ENCODE measurements at regions not wholly inside any gene's neighbourhood (a gene's known extent, or its start where the extent isn't known, plus 50 kb on each side); places are given as distances from the start of the nearest gene placed in this dataset.

DNA sequence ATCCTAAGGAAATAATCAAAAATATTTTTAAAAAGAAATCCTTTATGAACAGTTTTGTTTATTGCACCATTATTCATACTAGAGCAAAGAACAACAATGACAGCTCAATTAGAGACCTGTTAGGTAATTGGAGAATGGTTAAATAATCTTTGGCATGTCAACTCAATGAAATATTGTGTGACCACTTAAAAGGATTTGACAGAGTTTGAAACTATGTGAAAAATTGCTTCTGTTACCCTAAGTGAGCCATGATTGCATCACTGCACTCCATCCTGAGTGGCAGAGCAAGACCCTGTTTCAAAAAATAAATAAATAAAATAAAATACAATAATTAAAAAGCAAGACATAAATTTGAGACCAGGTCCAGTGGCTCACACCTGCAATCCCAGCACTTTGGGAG lies 66.1 kb upstream of the ATP8B1 start:
- DNase-seq: no peak

- no peak for DNase-seq
Measured at GRCh38 chr18:57866355-57866754, 63.2 kb upstream of the ATP8B1 start.

GRCh38 chr18:57864615-57865121 lies 61.6 kb upstream of the ATP8B1 start:
- DNase-seq: no peak

GRCh38 chr18:57863706-57864105 lies 60.6 kb upstream of the ATP8B1 start:
- DNase-seq: no peak

- no peak for DNase-seq
Measured at GRCh38 chr18:57859314-57859713, 56.2 kb upstream of the ATP8B1 start.

DNA sequence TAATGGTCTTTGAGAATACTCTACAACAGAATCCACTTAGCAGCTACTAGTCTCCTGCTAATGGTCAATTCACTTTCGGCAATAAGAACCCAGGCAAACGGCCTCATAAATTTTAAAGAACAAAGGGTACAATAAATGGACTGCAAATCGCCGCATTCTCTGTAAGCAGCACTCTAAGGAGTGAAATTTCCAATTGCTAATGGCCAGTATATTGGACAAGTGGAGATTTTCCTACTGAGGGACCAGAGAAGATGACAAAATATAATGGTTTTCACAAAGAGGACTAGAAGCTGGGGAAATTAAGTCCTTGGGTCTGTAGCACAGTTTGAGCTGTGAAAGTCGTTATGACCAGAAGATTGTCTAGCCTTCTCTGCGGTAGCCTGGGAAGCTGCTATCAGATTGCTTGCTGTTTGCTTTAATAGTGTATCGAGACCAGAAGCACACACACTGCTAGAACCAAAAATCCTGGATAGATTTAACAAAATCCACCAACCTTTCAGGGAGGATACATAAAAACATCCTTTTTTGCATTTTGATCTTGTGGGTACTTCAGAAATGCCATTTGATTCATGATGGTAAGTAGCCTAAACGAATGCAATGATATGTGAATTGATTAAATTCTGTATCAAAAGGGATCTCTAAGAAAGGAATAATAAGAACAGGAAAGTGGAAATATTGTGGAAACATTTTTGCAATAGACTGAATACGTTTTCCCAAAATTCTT lies 53.6 kb upstream of the ATP8B1 start:
- no peak for DNase-seq

- DNase-seq: no peak
Measured at GRCh38 chr18:57856128-57856527, 53.0 kb upstream of the ATP8B1 start.

GRCh38 chr18:57855551-57855950 lies 52.4 kb upstream of the ATP8B1 start:
- no peak for DNase-seq

- DNase-seq: no peak
Measured at GRCh38 chr18:57854726-57855125, 51.6 kb upstream of the ATP8B1 start.

GRCh38 chr18:57853864-57854263 lies 50.7 kb upstream of the ATP8B1 start:
- no peak for DNase-seq

DNA sequence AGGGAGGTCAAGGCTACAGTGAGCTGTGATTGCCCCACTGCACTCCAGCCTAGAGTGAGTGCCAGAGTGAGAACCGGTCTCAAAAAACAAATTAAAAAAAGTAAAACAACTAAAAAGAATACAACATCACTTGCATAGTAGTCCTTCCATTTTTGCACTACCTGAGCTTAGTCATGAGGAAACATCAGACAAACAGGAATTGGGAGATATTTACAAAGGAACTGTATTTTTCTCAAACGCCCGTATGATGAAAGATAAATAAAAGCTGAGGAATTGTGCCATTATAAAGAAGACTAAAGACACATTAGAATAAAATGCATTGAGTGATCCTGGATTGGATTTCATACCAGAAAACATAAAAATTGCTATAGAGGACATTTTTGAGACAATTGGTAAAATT lies 50.0 kb upstream of the ATP8B1 start:
- no peak for DNase-seq

Data from CD4-positive, alpha-beta T cell treated with Interleukin-6 for 4 hours (primary cell).